ENCODE measurements at regions not wholly inside any gene's neighbourhood (a gene's known extent, or its start where the extent isn't known, plus 50 kb on each side); places are given as distances from the start of the nearest gene placed in this dataset.

- TF ChIP-seq, protein P1, sequence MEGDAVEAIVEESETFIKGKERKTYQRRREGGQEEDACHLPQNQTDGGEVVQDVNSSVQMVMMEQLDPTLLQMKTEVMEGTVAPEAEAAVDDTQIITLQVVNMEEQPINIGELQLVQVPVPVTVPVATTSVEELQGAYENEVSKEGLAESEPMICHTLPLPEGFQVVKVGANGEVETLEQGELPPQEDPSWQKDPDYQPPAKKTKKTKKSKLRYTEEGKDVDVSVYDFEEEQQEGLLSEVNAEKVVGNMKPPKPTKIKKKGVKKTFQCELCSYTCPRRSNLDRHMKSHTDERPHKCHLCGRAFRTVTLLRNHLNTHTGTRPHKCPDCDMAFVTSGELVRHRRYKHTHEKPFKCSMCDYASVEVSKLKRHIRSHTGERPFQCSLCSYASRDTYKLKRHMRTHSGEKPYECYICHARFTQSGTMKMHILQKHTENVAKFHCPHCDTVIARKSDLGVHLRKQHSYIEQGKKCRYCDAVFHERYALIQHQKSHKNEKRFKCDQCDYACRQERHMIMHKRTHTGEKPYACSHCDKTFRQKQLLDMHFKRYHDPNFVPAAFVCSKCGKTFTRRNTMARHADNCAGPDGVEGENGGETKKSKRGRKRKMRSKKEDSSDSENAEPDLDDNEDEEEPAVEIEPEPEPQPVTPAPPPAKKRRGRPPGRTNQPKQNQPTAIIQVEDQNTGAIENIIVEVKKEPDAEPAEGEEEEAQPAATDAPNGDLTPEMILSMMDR (IDR thresholded peaks at IDR 0.05; ENCODE audit: low read depth, low read length): no peak
- no peak for TF ChIP-seq MAX (IDR thresholded peaks at IDR 0.05; ENCODE audit: low read depth, low read length)
Observed at GRCh38 chr9:1877951-1878350, 137.2 kb upstream of the SMARCA2 start.

Data from NB4 (cell line).